HUES64 (cell line): ENCODE measurements at regions not wholly inside any gene's neighbourhood (a gene's known extent, or its start where the extent isn't known, plus 50 kb on each side); places are given as distances from the start of the nearest gene placed in this dataset.
A peak's percentile ranks its signal among the peaks of the same experiment; 100 is the strongest.

Source experiments
- H3K27ac ChIP-seq: 2 replicates; pipeline ENCODE4 v1.7.0; 2013; ENCODE audit warnings: low read depth, low read length, inconsistent platforms
- H3K27me3 ChIP-seq: 2 replicates; pipeline ENCODE4 v1.6.1; 2013; ENCODE audit warnings: mild to moderate bottlenecking, low read length; ENCODE audit not compliant: insufficient read depth
- H3K36me3 ChIP-seq: 2 replicates; pipeline ENCODE4 v1.6.1; 2013; ENCODE audit warnings: mild to moderate bottlenecking, low read length; ENCODE audit not compliant: insufficient read depth
- H3K4me1 ChIP-seq: 2 replicates; pipeline ENCODE4 v1.6.1; 2013; ENCODE audit warnings: mild to moderate bottlenecking, low read length, moderate library complexity; ENCODE audit not compliant: insufficient read depth
- H3K4me3 ChIP-seq: 2 replicates; pipeline ENCODE4 v1.5.1; 2013; ENCODE audit warnings: mild to moderate bottlenecking, low read length, moderate library complexity
- H3K9ac ChIP-seq: 2 replicates; pipeline ENCODE4 v1.6.1; 2013; ENCODE audit warnings: mild to moderate bottlenecking, low read depth, low read length
- H3K9me3 ChIP-seq: 2 replicates; pipeline ENCODE4 v1.6.1; 2013; ENCODE audit warnings: low read depth, low read length; ENCODE audit not compliant: insufficient read depth
- WGBS: fragments of 150-250, 120-280 bp; methylation state at CpG from one replicate; pipeline ENCODE4 v1.1.7; 2013; ENCODE audit warnings: missing lambda C conversion rate; 5-methylcytosine and 5-hydroxymethylcytosine counted together

- no peak overlapping the region for H3K4me3 ChIP-seq
- no peak overlapping the region for H3K9ac ChIP-seq
- no peaks in the 10 kb centered on the region for H3K27me3 ChIP-seq
- H3K36me3 ChIP-seq: no peaks in the 10 kb centered on the region
- 95% methylated on average over 1 of the region's 1 CpG for WGBS
- no peaks in the 10 kb centered on the region for H3K9me3 ChIP-seq
- no peak overlapping the region for H3K27ac ChIP-seq
- H3K4me1 ChIP-seq: no peaks in the 10 kb centered on the region
Observed at GRCh38 chr14:44828023-44828422, 133.7 kb downstream of the KLHL28 start.

- H3K27ac ChIP-seq: peak overlapping the region; percentile 55; the same call in 1 of the 2 replicates
- H3K9ac ChIP-seq: no peak overlapping the region
Observed at GRCh38 chr14:44820230-44820964, 141.3 kb downstream of the KLHL28 start.

GRCh38 chr14:44814196-44814595, 147.6 kb downstream of the KLHL28 start:
- 95% methylated on average over 2 of the region's 2 CpGs for WGBS
- no peaks in the 10 kb centered on the region for H3K4me1 ChIP-seq
- no peak overlapping the region for H3K4me3 ChIP-seq

More at GRCh38 chr14:44820230-44820964, 141.3 kb downstream of the KLHL28 start:
- H3K36me3 ChIP-seq: no peaks in the 10 kb centered on the region
- H3K4me1 ChIP-seq: 0 out of 2 replicates have a peak, but pooled peaks cover 3% of the 10 kb centered on the region
- WGBS: 70% methylated on average over 5 of the region's 5 CpGs
- H3K4me3 ChIP-seq: no peak overlapping the region
- H3K9me3 ChIP-seq: no peaks in the 10 kb centered on the region
- no peaks in the 10 kb centered on the region for H3K27me3 ChIP-seq

GRCh38 chr14:44812672-44813071, 149.1 kb downstream of the KLHL28 start:
- Histone ChIP-seq H3K9me3 (no peaks in the 10 kb centered on the region), H3K27ac (no peak overlapping the region), H3K4me3 (no peak overlapping the region), H3K9ac (no peak overlapping the region), H3K27me3 (no peaks in the 10 kb centered on the region), H3K4me1 (no peaks in the 10 kb centered on the region), H3K36me3 (no peaks in the 10 kb centered on the region)
- 92% methylated on average over 10 of the region's 10 CpGs for WGBS

More at GRCh38 chr14:44814196-44814595, 147.6 kb downstream of the KLHL28 start:
- Histone ChIP-seq H3K27ac (no peak overlapping the region), H3K9me3 (no peaks in the 10 kb centered on the region), H3K9ac (no peak overlapping the region), H3K36me3 (no peaks in the 10 kb centered on the region), H3K27me3 (no peaks in the 10 kb centered on the region)

GRCh38 chr14:44804391-44804790, 157.4 kb downstream of the KLHL28 start:
- H3K36me3 ChIP-seq: no peaks in the 10 kb centered on the region
- H3K4me1 ChIP-seq: peaks cover 2% of the 10 kb centered on the region; the same call in 1 of the 2 replicates
- no peak overlapping the region for H3K4me3 ChIP-seq
- no peak overlapping the region for H3K27ac ChIP-seq
- H3K27me3 ChIP-seq: no peaks in the 10 kb centered on the region
- no peak overlapping the region for H3K9ac ChIP-seq
- no peaks in the 10 kb centered on the region for H3K9me3 ChIP-seq

GRCh38 chr14:44803239-44803905, 158.4 kb downstream of the KLHL28 start:
- no peaks in the 10 kb centered on the region for H3K36me3 ChIP-seq
- no peaks in the 10 kb centered on the region for H3K9me3 ChIP-seq
- no peak overlapping the region for H3K4me3 ChIP-seq
- no CpG with 5 or more reads among the region's 1 CpG for WGBS
- H3K4me1 ChIP-seq: peaks cover 2% of the 10 kb centered on the region; the same call in 1 of the 2 replicates
- no peaks in the 10 kb centered on the region for H3K27me3 ChIP-seq
- H3K9ac ChIP-seq: no peak overlapping the region
- H3K27ac ChIP-seq: no peak overlapping the region

GRCh38 chr14:44798386-44799242, 163.1 kb downstream of the KLHL28 start:
- whole genome bisulfite sequencing: 97% methylated on average over 48 of the region's 60 CpGs
- no peak overlapping the region for H3K9ac ChIP-seq
- H3K36me3 ChIP-seq: no peaks in the 10 kb centered on the region
- H3K27ac ChIP-seq: no peak overlapping the region
- peak overlapping the region; percentile 34 for H3K4me3 ChIP-seq
- H3K9me3 ChIP-seq: no peaks in the 10 kb centered on the region
- no peaks in the 10 kb centered on the region for H3K27me3 ChIP-seq
- peaks cover 2% of the 10 kb centered on the region; the same call in 1 of the 2 replicates for H3K4me1 ChIP-seq

- no peak overlapping the region for H3K4me3 ChIP-seq
- H3K36me3 ChIP-seq: no peaks in the 10 kb centered on the region
- no peaks in the 10 kb centered on the region for H3K27me3 ChIP-seq
- no peaks in the 10 kb centered on the region for H3K9me3 ChIP-seq
- H3K9ac ChIP-seq: no peak overlapping the region
- H3K27ac ChIP-seq: no peak overlapping the region
- WGBS: 75% methylated on average over 1 of the region's 1 CpG
- H3K4me1 ChIP-seq: no peaks in the 10 kb centered on the region
Observed at GRCh38 chr14:44795725-44796124, 166.0 kb downstream of the KLHL28 start.

- H3K9ac ChIP-seq: no peak overlapping the region
- H3K4me1 ChIP-seq: no peaks in the 10 kb centered on the region
- H3K27ac ChIP-seq: no peak overlapping the region
- WGBS: 95% methylated on average over 2 of the region's 3 CpGs
- H3K27me3 ChIP-seq: no peaks in the 10 kb centered on the region
- H3K9me3 ChIP-seq: no peaks in the 10 kb centered on the region
- H3K4me3 ChIP-seq: no peak overlapping the region
- no peaks in the 10 kb centered on the region for H3K36me3 ChIP-seq
Observed at GRCh38 chr14:44791730-44792129, 170.0 kb downstream of the KLHL28 start.

- Histone ChIP-seq H3K4me1 (no peaks in the 10 kb centered on the region), H3K9ac (no peak overlapping the region), H3K36me3 (no peaks in the 10 kb centered on the region), H3K27me3 (no peaks in the 10 kb centered on the region), H3K9me3 (no peaks in the 10 kb centered on the region), H3K27ac (no peak overlapping the region), H3K4me3 (no peak overlapping the region)
- WGBS: 67% methylated on average over 1 of the region's 1 CpG
Observed at GRCh38 chr14:44788612-44789011, 173.1 kb downstream of the KLHL28 start.

GRCh38 chr14:44785096-44785495, 176.7 kb downstream of the KLHL28 start:
- Histone ChIP-seq H3K27ac (no peak overlapping the region), H3K9me3 (no peaks in the 10 kb centered on the region), H3K4me3 (no peak overlapping the region), H3K27me3 (no peaks in the 10 kb centered on the region), H3K9ac (no peak overlapping the region), H3K4me1 (no peaks in the 10 kb centered on the region), H3K36me3 (no peaks in the 10 kb centered on the region)
- WGBS: 91% methylated on average over 3 of the region's 3 CpGs
